Transverse colon (tissue), 4 donors: ENCODE measurements at regions not wholly inside any gene's neighbourhood (a gene's known extent, or its start where the extent isn't known, plus 50 kb on each side); places are given as distances from the start of the nearest gene placed in this dataset.

ENCODE experiments used
- DNase-seq: peaks from one replicate; pipeline ENCODE4 v3.0.0-alpha.2; 2019
- H3K27ac ChIP-seq, 4 donors: fragments of 200-600 bp; sonication (generic); 2 replicates each; pipeline ENCODE4 v1.5.1; 2016 to 2018; ENCODE audit warnings: inconsistent platforms in 4 of 4
- H3K27me3 ChIP-seq: fragments of 200-600 bp; sonication (generic); 2 replicates; pipeline ENCODE4 v1.5.1; 2017; ENCODE audit warnings: inconsistent platforms
- H3K36me3 ChIP-seq, 4 donors: fragments of 200-600 bp; sonication (generic); 2 replicates each; pipeline ENCODE4 v1.5.1; 2017 to 2019; ENCODE audit warnings: inconsistent platforms in 4 of 4
- H3K4me1 ChIP-seq, 4 donors: fragments of 200-600 bp; sonication (generic); 2 replicates each; pipeline ENCODE4 v1.5.1; 2017 to 2020; ENCODE audit warnings: inconsistent platforms in 4 of 4
- H3K4me3 ChIP-seq, 4 donors: fragments of 200-600 bp; sonication (generic); 1 replicate in 1 of 4; 2 replicates in 3 of 4; pipeline versions ENCODE4 v1.5.1 to v1.6.1; 2017 to 2019; ENCODE audit warnings: inconsistent platforms in 4 of 4
- H3K9me3 ChIP-seq, 2 donors: fragments of 200-600 bp; sonication (generic); 2 replicates each; pipeline ENCODE4 v1.5.1; 2017 to 2019; ENCODE audit warnings: inconsistent platforms in 2 of 2
- CTCF ChIP-seq, 5 experiments: fragments of 200-600 bp in 3 of 5; fragments of 450-650 bp in 2 of 5; sonication (generic) in 3 of 5; IDR thresholded peaks; 1 replicate in 2 of 5; 2 replicates in 3 of 5; pipeline ENCODE4 v1.5.1; 2016 to 2017; ENCODE audit warnings: antibody characterized with exemption in 5 of 5, inconsistent platforms in 3 of 5, mild to moderate bottlenecking in 2 of 5, moderate library complexity in 1 of 5
- EP300 ChIP-seq: sonication (generic); formaldehyde crosslinking; IDR thresholded peaks from one replicate; pipeline ENCODE4 v1.6.1; 2017; ENCODE audit warnings: antibody characterized with exemption, low read depth
- POLR2A ChIP-seq: fragments of 450-650 bp; IDR thresholded peaks from one replicate; pipeline ENCODE4 v1.6.1; 2016; ENCODE audit warnings: antibody characterized with exemption, mild to moderate bottlenecking, moderate library complexity
- POLR2AphosphoS5 ChIP-seq, 3 donors: sonication (generic); formaldehyde crosslinking; IDR thresholded peaks; one replicate each; pipeline ENCODE4 v1.6.1; 2016; ENCODE audit warnings: antibody characterized with exemption in 3 of 3
- WGBS, 2 donors: methylation state at CpG; one replicate each; pipeline ENCODE4 v1.1.5; 2018; ENCODE audit warnings: low coverage in 1 of 2; 5-methylcytosine and 5-hydroxymethylcytosine counted together
- in situ Hi-C, 4 donors: fragments of 200-750 bp; cut with MboI; loops; one replicate each; pipeline versions ENCODE4 v1.15.0 to v1.15.1; 2017; ENCODE audit warnings: low sequenced_read_pairs in 3 of 4, low pct_ligation_motif_present in 1 of 4, low pct_unique_long_range_greater_than_20kb in 1 of 4
- intact Hi-C: fragments of 100-400 bp; cut with DNase I; formaldehyde crosslinking; loops from one replicate; pipeline ENCODE4 v1.15.1; 2023; ENCODE audit warnings: low total_unique reads

- no peak overlapping the region for H3K4me3 ChIP-seq
- no peaks in the 10 kb centered on the region for H3K4me1 ChIP-seq
- no peak for TF ChIP-seq POLR2A
- TF ChIP-seq POLR2AphosphoS5 (IDR thresholded peaks at IDR 0.05) = no peak
- no peak for TF ChIP-seq EP300
- no peak for TF ChIP-seq CTCF (IDR thresholded peaks at IDR 0.05)
- WGBS, 2 donors = 70% methylated on average over 4 of the region's 4 CpGs; no CpG with 5 or more reads in 1 of the 2 donors
- no peaks in the 10 kb centered on the region for H3K36me3 ChIP-seq
- H3K9me3 ChIP-seq = no peaks in the 10 kb centered on the region
- no peak overlapping the region for H3K27ac ChIP-seq
- in situ Hi-C loops (no loop called here), intact Hi-C loops (no loop called here)
- no peak for DNase-seq
- no peaks in the 10 kb centered on the region for H3K27me3 ChIP-seq
These were observed 669.1 kb downstream of the HS3ST4 start for GRCh38 chr16:26360867-26361266.

GRCh38 chr16:26363581-26363980 is 671.8 kb downstream of the HS3ST4 start:
- Histone ChIP-seq H3K27me3 (no peaks in the 10 kb centered on the region), H3K4me3 (no peak overlapping the region), H3K4me1 (no peaks in the 10 kb centered on the region), H3K36me3 (no peaks in the 10 kb centered on the region), H3K27ac (no peak overlapping the region), H3K9me3 (no peaks in the 10 kb centered on the region)
- no peak for DNase-seq
- 29 to 50% methylated on average over 1 of the region's 1 CpG for WGBS, 2 donors
- intact Hi-C loops (no loop called here), in situ Hi-C loops (no loop called here)
- no peak for TF ChIP-seq POLR2AphosphoS5 (IDR thresholded peaks at IDR 0.05)
- TF ChIP-seq EP300 = no peak
- TF ChIP-seq POLR2A = no peak
- TF ChIP-seq CTCF (IDR thresholded peaks at IDR 0.05) = no peak

- Histone ChIP-seq H3K36me3 (no peaks in the 10 kb centered on the region), H3K27me3 (no peaks in the 10 kb centered on the region), H3K9me3 (no peaks in the 10 kb centered on the region), H3K27ac (no peak overlapping the region), H3K4me1 (no peaks in the 10 kb centered on the region), H3K4me3 (no peak overlapping the region)
- 39 to 51% methylated on average over 6 to 8 of the region's 8 CpGs for WGBS, 2 donors
- in situ Hi-C loops (no loop called here), intact Hi-C loops (no loop called here)
- no peak for DNase-seq
- TF ChIP-seq CTCF (IDR thresholded peaks at IDR 0.05) (no peak), EP300 (no peak), POLR2A (no peak), POLR2AphosphoS5 (IDR thresholded peaks at IDR 0.05) (no peak)
These were observed 673.6 kb downstream of the HS3ST4 start for GRCh38 chr16:26365161-26365940.

- no peaks in the 10 kb centered on the region for H3K9me3 ChIP-seq
These were observed 679.6 kb downstream of the HS3ST4 start for GRCh38 chr16:26371349-26371869.

More at GRCh38 chr16:26371349-26371869, 679.6 kb downstream of the HS3ST4 start:
- no peak overlapping the region for H3K27ac ChIP-seq
- H3K36me3 ChIP-seq = no peaks in the 10 kb centered on the region
- no peak for DNase-seq
- no peaks in the 10 kb centered on the region for H3K27me3 ChIP-seq
- intact Hi-C loops = no loop called here
- H3K4me3 ChIP-seq = no peak overlapping the region
- in situ Hi-C loops = no loop called here
- H3K4me1 ChIP-seq = no peaks in the 10 kb centered on the region
- no peak for TF ChIP-seq POLR2AphosphoS5 (IDR thresholded peaks at IDR 0.05)
- TF ChIP-seq POLR2A = no peak
- TF ChIP-seq CTCF (IDR thresholded peaks at IDR 0.05) = no peak
- TF ChIP-seq EP300 = no peak
- whole genome bisulfite sequencing, 2 donors = 50 to 60% methylated on average over 1 of the region's 1 CpG
